GM23248 (cell line): ENCODE measurements at regions not wholly inside any gene's neighbourhood (a gene's known extent, or its start where the extent isn't known, plus 50 kb on each side); places are given as distances from the start of the nearest gene placed in this dataset.

ENCODE experiments used
- EZH2 ChIP-seq: fragments of 200-600 bp; sonication (generic); IDR thresholded peaks from 2 replicates; pipeline ENCODE4 v1.6.1; 2018; ENCODE audit warnings: antibody characterized with exemption, mild to moderate bottlenecking; ENCODE audit not compliant: insufficient read depth, poor library complexity, severe bottlenecking
- EZH2phosphoT487 ChIP-seq: fragments of 200-600 bp; sonication (generic); IDR thresholded peaks from 2 replicates; pipeline ENCODE4 v1.6.1; 2018; ENCODE audit warnings: antibody characterized with exemption, moderate library complexity, mild to moderate bottlenecking, low read depth; ENCODE audit not compliant: insufficient read depth

GRCh38 chr17:77685881-77686486 is 272.5 kb upstream of the TNRC6C start:
- no peak for TF ChIP-seq EZH2
- TF ChIP-seq EZH2phosphoT487: no peak
